ENCODE measurements at regions not wholly inside any gene's neighbourhood (a gene's known extent, or its start where the extent isn't known, plus 50 kb on each side); places are given as distances from the start of the nearest gene placed in this dataset.

DNA sequence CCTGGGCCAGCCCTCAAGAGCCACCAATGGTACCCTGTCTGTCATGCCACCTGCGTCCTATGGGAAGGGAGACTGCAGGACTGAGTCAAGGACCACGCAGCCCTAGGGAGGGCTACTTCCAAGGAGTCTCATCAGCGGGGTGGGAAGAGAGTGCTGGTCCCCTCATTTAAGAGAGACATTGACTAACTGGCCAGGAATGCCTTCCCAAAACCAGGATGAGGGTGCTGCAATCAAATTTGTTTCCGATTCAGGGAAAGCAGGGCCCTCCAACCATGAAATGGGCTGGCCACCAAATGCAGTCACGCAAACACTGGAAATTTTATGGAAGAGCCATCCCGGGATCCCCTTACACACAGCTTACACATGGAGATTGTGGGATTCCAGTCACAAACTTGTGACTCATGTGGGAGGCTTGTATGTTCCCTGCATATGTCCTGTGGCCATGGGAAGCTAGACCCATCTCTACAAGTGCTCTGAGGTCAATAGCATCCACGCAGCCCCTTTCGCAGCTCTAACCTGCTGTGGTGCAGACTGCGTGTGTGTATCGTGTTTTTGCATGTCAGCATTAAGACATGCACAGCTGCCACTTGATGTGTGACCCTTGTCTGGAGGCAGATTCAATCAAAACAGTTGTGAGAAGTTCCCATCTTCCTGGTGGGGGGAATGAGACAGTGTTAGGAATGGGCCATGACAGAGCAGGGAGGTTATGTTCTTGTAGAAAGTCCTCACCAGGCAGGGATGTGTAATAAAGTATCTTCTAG lies 53.0 kb upstream of the CST7 start:
- no peak for DNase-seq (ENCODE audit: insufficient read length, low spot score)
- FAIRE-seq: no peak
- TF ChIP-seq, protein P1, sequence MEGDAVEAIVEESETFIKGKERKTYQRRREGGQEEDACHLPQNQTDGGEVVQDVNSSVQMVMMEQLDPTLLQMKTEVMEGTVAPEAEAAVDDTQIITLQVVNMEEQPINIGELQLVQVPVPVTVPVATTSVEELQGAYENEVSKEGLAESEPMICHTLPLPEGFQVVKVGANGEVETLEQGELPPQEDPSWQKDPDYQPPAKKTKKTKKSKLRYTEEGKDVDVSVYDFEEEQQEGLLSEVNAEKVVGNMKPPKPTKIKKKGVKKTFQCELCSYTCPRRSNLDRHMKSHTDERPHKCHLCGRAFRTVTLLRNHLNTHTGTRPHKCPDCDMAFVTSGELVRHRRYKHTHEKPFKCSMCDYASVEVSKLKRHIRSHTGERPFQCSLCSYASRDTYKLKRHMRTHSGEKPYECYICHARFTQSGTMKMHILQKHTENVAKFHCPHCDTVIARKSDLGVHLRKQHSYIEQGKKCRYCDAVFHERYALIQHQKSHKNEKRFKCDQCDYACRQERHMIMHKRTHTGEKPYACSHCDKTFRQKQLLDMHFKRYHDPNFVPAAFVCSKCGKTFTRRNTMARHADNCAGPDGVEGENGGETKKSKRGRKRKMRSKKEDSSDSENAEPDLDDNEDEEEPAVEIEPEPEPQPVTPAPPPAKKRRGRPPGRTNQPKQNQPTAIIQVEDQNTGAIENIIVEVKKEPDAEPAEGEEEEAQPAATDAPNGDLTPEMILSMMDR (IDR thresholded peaks at IDR 0.05; ENCODE audit: insufficient read depth, missing control alignments): no peak

DNA sequence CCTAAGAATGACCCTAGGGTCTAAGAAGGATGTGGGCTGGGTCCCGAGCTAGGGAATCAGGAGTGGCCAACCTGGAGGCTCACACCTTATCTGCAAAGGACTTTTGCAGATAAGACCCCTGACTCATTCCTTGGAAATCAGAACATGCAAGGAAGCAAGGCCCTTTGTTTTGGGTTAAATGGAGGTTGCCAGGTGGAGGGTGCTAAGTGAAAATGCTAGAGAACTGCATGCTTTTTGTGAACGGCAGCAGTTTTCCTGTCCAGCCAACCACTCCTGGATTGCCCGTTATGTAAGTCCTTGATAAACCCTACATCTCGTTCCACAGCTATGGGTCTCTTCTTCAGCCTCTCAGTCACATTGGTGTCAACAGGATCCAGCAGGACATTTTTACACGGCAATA lies 52.1 kb upstream of the CST7 start:
- TF ChIP-seq, protein P1 (IDR thresholded peaks at IDR 0.05; ENCODE audit: insufficient read depth, missing control alignments): no peak
- DNase-seq (ENCODE audit: insufficient read length, low spot score) (no peak), FAIRE-seq (no peak)

DNA sequence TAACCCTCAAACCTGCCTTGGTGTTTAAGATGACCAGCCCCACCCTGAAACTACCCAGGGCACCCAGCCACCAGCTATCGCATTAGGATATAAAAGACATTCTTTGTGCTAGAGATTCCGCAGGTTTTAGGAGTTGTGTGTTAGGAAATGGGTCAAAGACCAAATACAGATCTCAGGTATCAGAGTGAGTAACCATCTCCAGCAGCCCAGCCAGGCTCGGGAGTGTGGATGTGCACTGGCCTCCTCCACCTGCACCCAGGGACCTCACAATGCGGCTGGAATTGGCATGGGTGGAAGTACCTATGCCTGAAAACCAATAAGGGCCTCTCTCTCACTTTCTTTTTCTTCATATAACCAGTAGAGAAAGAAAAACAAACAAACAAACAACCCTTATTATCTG lies 51.1 kb upstream of the CST7 start:
- no peak for DNase-seq (ENCODE audit: insufficient read length, low spot score)
- TF ChIP-seq, protein P1 (IDR thresholded peaks at IDR 0.05; ENCODE audit: insufficient read depth, missing control alignments): no peak
- no peak for FAIRE-seq

DNA sequence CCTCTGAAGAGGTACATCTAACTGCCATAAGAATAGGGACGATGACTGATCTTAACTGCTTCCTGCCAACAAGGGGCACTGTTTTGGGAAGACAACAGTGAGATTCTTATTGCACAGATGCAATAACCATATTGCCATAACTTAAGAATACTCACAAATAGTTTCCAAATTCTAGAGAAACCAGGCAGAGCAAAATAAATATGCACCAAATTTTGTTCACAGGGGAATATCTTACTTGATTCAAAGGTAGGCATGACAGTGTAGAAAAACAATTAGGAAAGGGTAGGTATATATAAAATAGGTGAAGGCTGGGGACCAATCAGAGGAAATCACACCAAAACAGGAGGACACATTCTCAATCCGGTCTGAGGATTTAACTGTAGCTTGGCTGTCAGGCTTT lies 49.9 kb upstream of the CST7 start:
- DNase-seq (ENCODE audit: insufficient read length, low spot score) (no peak), FAIRE-seq (no peak)
- TF ChIP-seq, protein P1 (IDR thresholded peaks at IDR 0.05; ENCODE audit: insufficient read depth, missing control alignments): no peak

Data from D721Med (cell line).